ENCODE measurements at regions not wholly inside any gene's neighbourhood (a gene's known extent, or its start where the extent isn't known, plus 50 kb on each side); places are given as distances from the start of the nearest gene placed in this dataset.

GRCh38 chr6:15082708-15083107 lies 163.2 kb upstream of the JARID2 start:
- no peak overlapping the region for H3K4me3 ChIP-seq (replicated peaks in 1 of 3; ENCODE audit: insufficient read depth in 1 of 3, low read depth in 2 of 3, low read length in 3 of 3)
- DNase-seq (ENCODE audit: low spot score) (no peak), FAIRE-seq (no peak), ATAC-seq (no peak)
- ChIA-PET CTCF (ENCODE audit: low intra/inter-chr PET ratio, low total read pairs) (no interaction called here), POLR2A (no interaction called here)
- no peak overlapping the region for H3K4me2 ChIP-seq (ENCODE audit: low read depth, low read length)
- in situ Hi-C loops (cut with HindIII; ENCODE audit: extremely low pct_ligation_motif_present, low pct_unique_long_range_greater_than_20kb) (no loop called here), intact Hi-C loops (cut with micrococcal nuclease; ENCODE audit: unreplicated experiment) (no loop called here)
- H4K20me1 ChIP-seq (ENCODE audit: insufficient read depth, low read length): no peaks in the 10 kb centered on the region
- H3K27ac ChIP-seq (ENCODE audit: extremely low read length, insufficient read depth, low read length): no peak overlapping the region
- no peak overlapping the region for H3K9ac ChIP-seq (ENCODE audit: insufficient read depth, low read depth, low read length)
- no peaks in the 10 kb centered on the region for H3K79me2 ChIP-seq (ENCODE audit: insufficient read depth, low read length)
- no TSS peak for BruUV-seq (replicated peaks)
- no peaks in the 10 kb centered on the region for H3K27me3 ChIP-seq (ENCODE audit: control insufficient read depth in 1 of 2, insufficient read depth in 2 of 2, low read length in 2 of 2)
- H3K9me3 ChIP-seq (ENCODE audit: low read length): no peaks in the 10 kb centered on the region
- peaks cover 10% of the 10 kb centered on the region for H3K4me1 ChIP-seq (ENCODE audit: insufficient read depth, low read length)
- no peaks in the 10 kb centered on the region for H3K36me3 ChIP-seq (replicated peaks in 1 of 2; ENCODE audit: control insufficient read depth in 1 of 2, insufficient read depth in 2 of 2, low read length in 2 of 2)
- H2AFZ ChIP-seq (ENCODE audit: low read length): no peak overlapping the region
- 79% methylated on average over 8 of the region's 8 CpGs for WGBS (ENCODE audit: low lambda C conversion rate)
- TF ChIP-seq ZNF605 (CRISPR knock-in tag; IDR thresholded peaks at IDR 0.05) (no peak), NR2F6 (IDR thresholded peaks at IDR 0.05) (no peak), NR2F6 (CRISPR knock-in tag; IDR thresholded peaks at IDR 0.05) (no peak), ZBTB7B (CRISPR knock-in tag; IDR thresholded peaks at IDR 0.05) (no peak), ZFAT (CRISPR knock-in tag; conservative IDR thresholded peaks at IDR 0.05) (no peak), PBX2 (CRISPR knock-in tag; IDR thresholded peaks at IDR 0.05) (no peak), NCOA5 (CRISPR knock-in tag; IDR thresholded peaks at IDR 0.05) (no peak), MLLT10 (CRISPR knock-in tag; IDR thresholded peaks at IDR 0.05) (no peak), ZNF503 (CRISPR knock-in tag; IDR thresholded peaks at IDR 0.05) (no peak), TBL1XR1 (IDR thresholded peaks at IDR 0.05; ENCODE audit: borderline replicate concordance, low read length, partially characterized antibody) (no peak), ZNF558 (CRISPR knock-in tag; IDR thresholded peaks at IDR 0.05; ENCODE audit: borderline replicate concordance) (no peak), ZNF263 (CRISPR knock-in tag; IDR thresholded peaks at IDR 0.05) (no peak), POGK (CRISPR knock-in tag; conservative IDR thresholded peaks at IDR 0.05) (no peak), DNMT3B (CRISPR knock-in tag; conservative IDR thresholded peaks at IDR 0.05) (no peak)

All from HepG2 (cell line).